ENCODE measurements at regions not wholly inside any gene's neighbourhood (a gene's known extent, or its start where the extent isn't known, plus 50 kb on each side); places are given as distances from the start of the nearest gene placed in this dataset.
"Not testable (repeated sequence)": the region's sequence is repeated elsewhere in the genome, so short reads cannot be mapped to it uniquely, and the experiment has no call there.

DNA sequence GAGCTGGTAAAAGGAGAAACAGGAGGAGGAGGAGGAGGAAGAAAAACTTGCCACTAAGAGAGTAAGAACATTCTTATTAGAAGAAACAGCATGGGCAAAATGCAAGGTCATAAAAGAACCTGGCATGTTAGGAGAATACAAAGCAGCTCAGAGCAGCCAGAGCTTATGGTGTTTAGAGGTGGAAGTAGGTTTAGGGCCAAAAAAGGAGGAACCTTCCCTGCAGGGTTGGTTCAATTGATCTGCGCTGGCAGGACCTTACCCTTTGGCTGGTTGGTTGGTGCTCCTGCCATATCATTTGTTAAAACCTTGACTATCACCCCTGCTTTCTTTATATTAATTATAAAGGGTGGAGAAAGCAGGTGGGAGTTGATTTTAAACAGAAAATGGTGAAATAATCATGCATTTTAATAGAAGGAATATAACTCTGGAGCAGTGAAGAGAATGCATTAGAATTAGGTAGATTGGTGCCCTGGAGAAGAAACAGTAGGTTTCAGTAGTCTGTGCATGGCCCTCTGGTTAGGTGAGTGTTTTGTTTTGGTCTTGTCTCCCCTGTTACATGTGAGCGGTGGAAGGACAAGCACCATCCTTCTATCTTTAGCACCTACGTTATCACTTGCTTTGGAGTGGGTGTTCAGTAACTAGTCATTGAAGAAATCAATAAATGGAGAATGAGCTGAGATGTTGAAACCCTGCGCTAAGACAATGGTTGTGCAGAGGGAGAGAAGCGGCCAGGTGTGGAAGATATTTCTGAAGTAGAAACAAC, 110.4 kb upstream of the NGF start:
- Histone ChIP-seq H3K27me3 (no peaks in the 10 kb centered on the region), H3K9me3 (no peaks in the 10 kb centered on the region), H3K4me1 (peaks cover 11% of the 10 kb centered on the region), H3K27ac (no peak overlapping the region), H3K4me3 (no peak overlapping the region), H3K36me3 (ENCODE audit: low read depth, missing control alignments) (no peaks in the 10 kb centered on the region)
- intact Hi-C loops (cut with DNase I; ENCODE audit: low total_unique reads), result no loop called here
- WGBS, 2 donors, result 94 to 97% methylated on average over 5 of the region's 5 CpGs
- TF ChIP-seq POLR2A (IDR thresholded peaks at IDR 0.05), result no peak
- TF ChIP-seq, protein P1, sequence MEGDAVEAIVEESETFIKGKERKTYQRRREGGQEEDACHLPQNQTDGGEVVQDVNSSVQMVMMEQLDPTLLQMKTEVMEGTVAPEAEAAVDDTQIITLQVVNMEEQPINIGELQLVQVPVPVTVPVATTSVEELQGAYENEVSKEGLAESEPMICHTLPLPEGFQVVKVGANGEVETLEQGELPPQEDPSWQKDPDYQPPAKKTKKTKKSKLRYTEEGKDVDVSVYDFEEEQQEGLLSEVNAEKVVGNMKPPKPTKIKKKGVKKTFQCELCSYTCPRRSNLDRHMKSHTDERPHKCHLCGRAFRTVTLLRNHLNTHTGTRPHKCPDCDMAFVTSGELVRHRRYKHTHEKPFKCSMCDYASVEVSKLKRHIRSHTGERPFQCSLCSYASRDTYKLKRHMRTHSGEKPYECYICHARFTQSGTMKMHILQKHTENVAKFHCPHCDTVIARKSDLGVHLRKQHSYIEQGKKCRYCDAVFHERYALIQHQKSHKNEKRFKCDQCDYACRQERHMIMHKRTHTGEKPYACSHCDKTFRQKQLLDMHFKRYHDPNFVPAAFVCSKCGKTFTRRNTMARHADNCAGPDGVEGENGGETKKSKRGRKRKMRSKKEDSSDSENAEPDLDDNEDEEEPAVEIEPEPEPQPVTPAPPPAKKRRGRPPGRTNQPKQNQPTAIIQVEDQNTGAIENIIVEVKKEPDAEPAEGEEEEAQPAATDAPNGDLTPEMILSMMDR (IDR thresholded peaks at IDR 0.05), result no peak
- DNase-seq, result no peak

DNA sequence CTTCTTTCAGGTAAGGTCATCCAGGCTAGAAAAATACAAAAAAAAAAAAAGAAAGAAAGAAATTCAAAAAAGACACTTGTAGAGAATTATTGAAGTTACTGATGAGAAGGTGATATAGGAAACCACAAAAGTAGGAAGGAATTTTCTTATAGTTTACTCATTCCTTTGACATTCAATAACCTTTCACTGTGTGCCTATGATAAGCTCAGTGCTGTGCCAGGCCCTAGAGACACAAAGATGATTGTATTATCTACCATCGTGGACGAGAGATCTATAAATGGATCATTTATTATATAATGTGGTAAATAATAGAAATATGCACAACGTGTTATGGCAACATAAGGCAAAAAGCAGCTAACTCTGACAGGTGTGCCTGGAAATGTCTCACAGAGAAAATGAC, 109.6 kb upstream of the NGF start:
- Histone ChIP-seq H3K27ac (no peak overlapping the region), H3K9me3 (no peaks in the 10 kb centered on the region), H3K36me3 (ENCODE audit: low read depth, missing control alignments) (no peaks in the 10 kb centered on the region), H3K4me1 (peaks cover 11% of the 10 kb centered on the region), H3K27me3 (no peaks in the 10 kb centered on the region), H3K4me3 (no peak overlapping the region)
- WGBS, 2 donors, result 34 to 40% methylated on average over 3 of the region's 3 CpGs
- no peak for TF ChIP-seq POLR2A (IDR thresholded peaks at IDR 0.05)
- TF ChIP-seq, protein P1 (IDR thresholded peaks at IDR 0.05), result no peak
- intact Hi-C loops (cut with DNase I; ENCODE audit: low total_unique reads), result no loop called here
- DNase-seq, result no peak

DNA sequence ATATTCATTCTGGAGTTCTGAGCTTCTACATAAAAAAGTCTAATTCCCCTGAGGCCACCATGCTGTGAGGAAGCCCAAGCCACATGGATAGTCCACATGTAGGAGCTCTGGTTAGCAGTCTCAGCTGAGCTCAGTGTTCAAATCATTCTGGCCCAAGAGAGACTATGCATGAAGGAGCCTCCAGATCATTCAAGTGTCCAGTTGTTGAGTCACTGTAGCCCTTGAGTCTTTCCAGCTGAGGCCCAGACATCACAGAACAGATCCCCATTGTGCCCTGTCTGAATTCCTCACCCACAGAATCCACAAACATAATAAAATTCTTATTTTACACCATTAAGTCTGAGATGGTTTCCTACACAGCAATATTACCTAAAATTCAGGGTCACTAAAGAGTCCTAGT, 107.0 kb upstream of the NGF start:
- H3K4me3 ChIP-seq, result no peak overlapping the region
- no peak for TF ChIP-seq POLR2A (IDR thresholded peaks at IDR 0.05)
- TF ChIP-seq, protein P1 (IDR thresholded peaks at IDR 0.05), result no peak
- no peaks in the 10 kb centered on the region for H3K36me3 ChIP-seq (ENCODE audit: low read depth, missing control alignments)
- no peaks in the 10 kb centered on the region for H3K9me3 ChIP-seq
- no peak overlapping the region for H3K27ac ChIP-seq
- no peaks in the 10 kb centered on the region for H3K27me3 ChIP-seq
- intact Hi-C loops (cut with DNase I; ENCODE audit: low total_unique reads), result no loop called here
- DNase-seq, result no peak
- peaks cover 3% of the 10 kb centered on the region for H3K4me1 ChIP-seq

DNA sequence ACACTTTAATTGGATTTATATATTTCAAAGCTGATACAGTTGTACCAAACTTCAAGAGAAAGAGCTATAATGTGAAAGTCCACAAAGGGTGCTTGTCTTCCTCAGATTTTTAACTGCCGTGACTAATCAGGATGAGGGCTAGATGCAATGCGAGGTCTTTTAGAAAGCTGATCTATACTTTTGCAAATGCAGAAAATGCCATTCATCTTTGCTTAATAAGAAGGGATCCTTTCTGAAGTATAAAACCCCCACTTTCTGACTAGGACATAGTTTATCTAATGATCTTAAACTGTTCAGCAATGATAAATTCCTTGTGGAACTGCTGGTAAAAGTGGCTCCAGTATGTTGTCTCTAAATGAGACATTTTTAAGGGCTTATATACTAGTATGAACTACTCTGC, 102.7 kb upstream of the NGF start:
- H3K36me3 ChIP-seq (ENCODE audit: low read depth, missing control alignments), result no peaks in the 10 kb centered on the region
- DNase-seq, result no peak
- TF ChIP-seq POLR2A (IDR thresholded peaks at IDR 0.05), result no peak
- TF ChIP-seq, protein P1 (IDR thresholded peaks at IDR 0.05), result no peak
- WGBS, 2 donors, result 74 to 83% methylated on average over 2 of the region's 2 CpGs
- H3K27ac ChIP-seq, result no peak overlapping the region
- no peak overlapping the region for H3K4me3 ChIP-seq
- no peaks in the 10 kb centered on the region for H3K4me1 ChIP-seq
- H3K27me3 ChIP-seq, result no peaks in the 10 kb centered on the region
- H3K9me3 ChIP-seq, result no peaks in the 10 kb centered on the region
- intact Hi-C loops (cut with DNase I; ENCODE audit: low total_unique reads), result no loop called here

DNA sequence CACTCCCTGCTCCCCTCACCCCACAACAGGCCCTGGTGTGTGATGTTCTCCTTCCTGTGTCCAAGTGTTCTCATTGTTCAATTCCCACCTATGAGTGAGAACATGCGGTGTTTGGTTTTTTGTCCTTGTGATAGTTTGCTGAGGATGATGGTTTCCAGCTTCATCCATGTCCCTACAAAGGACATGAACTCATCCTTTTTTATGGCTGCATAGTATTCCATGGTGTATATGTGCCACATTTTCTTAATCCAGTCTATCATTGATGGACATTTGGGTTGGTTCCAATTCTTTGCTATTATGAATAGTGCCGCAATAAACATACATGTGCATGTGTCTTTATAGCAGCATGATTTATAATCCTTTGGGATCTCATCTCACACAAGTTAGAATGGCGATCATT, 101.5 kb upstream of the NGF start:
- not testable (repeated sequence) for DNase-seq

More for the DNA sequence above, 101.5 kb upstream of the NGF start:
- 90 to 96% methylated on average over 3 of the region's 3 CpGs for WGBS, 2 donors
- H3K27ac ChIP-seq; H3K27me3 ChIP-seq; H3K9me3 ChIP-seq; H3K4me3 ChIP-seq; H3K36me3 ChIP-seq (ENCODE audit: low read depth, missing control alignments); intact Hi-C loops (cut with DNase I; ENCODE audit: low total_unique reads); H3K4me1 ChIP-seq: not testable (repeated sequence)
